GM23248 (cell line): ENCODE measurements at regions not wholly inside any gene's neighbourhood (a gene's known extent, or its start where the extent isn't known, plus 50 kb on each side); places are given as distances from the start of the nearest gene placed in this dataset.

ENCODE experiments used
- EZH2 ChIP-seq: fragments of 200-600 bp; sonication (generic); IDR thresholded peaks from 2 replicates; pipeline ENCODE4 v1.6.1; 2018; ENCODE audit warnings: antibody characterized with exemption, mild to moderate bottlenecking; ENCODE audit not compliant: insufficient read depth, poor library complexity, severe bottlenecking
- EZH2phosphoT487 ChIP-seq: fragments of 200-600 bp; sonication (generic); IDR thresholded peaks from 2 replicates; pipeline ENCODE4 v1.6.1; 2018; ENCODE audit warnings: antibody characterized with exemption, moderate library complexity, mild to moderate bottlenecking, low read depth; ENCODE audit not compliant: insufficient read depth

- no peak for TF ChIP-seq EZH2
- TF ChIP-seq EZH2phosphoT487, result no peak
Observed at GRCh38 chr11:127339376-127339775, 338.8 kb upstream of the KIRREL3 start.
